Epithelial cell of proximal tubule (primary cell): ENCODE measurements at regions not wholly inside any gene's neighbourhood (a gene's known extent, or its start where the extent isn't known, plus 50 kb on each side); places are given as distances from the start of the nearest gene placed in this dataset.
A peak's percentile ranks its signal among the peaks of the same experiment; 100 is the strongest.

ENCODE experiments used
- DNase-seq: peaks from one replicate; pipeline ENCODE4 v3.0.0-alpha.2; 2011; ENCODE audit warnings: low read depth
- H3K4me3 ChIP-seq: 2 replicates; pipeline ENCODE4 v1.5.1; 2011; ENCODE audit warnings: low read depth, mild to moderate bottlenecking, low read length
- CTCF ChIP-seq: conservative IDR thresholded peaks from 2 replicates; pipeline ENCODE4 v1.5.1; 2012; ENCODE audit warnings: low read depth, mild to moderate bottlenecking, low read length

GRCh38 chr1:219312967-219313366 is 139.3 kb downstream of the LYPLAL1 start:
- no peak for TF ChIP-seq CTCF
- no peak overlapping the region for H3K4me3 ChIP-seq
- DNase-seq, result no peak

GRCh38 chr1:219310181-219310728 is 136.6 kb downstream of the LYPLAL1 start:
- DNase-seq, result no peak

GRCh38 chr1:219308367-219308766 is 134.7 kb downstream of the LYPLAL1 start:
- no peak overlapping the region for H3K4me3 ChIP-seq
- no peak for DNase-seq
- TF ChIP-seq CTCF, result no peak

More at GRCh38 chr1:219310181-219310728, 136.6 kb downstream of the LYPLAL1 start:
- TF ChIP-seq CTCF, result no peak
- H3K4me3 ChIP-seq, result no peak overlapping the region

GRCh38 chr1:219304227-219305226 is 130.8 kb downstream of the LYPLAL1 start:
- DNase-seq, result peak; percentile 36
- peak; percentile 54 for TF ChIP-seq CTCF
- no peak overlapping the region for H3K4me3 ChIP-seq

- no peak overlapping the region for H3K4me3 ChIP-seq
- TF ChIP-seq CTCF, result no peak
- DNase-seq, result no peak
These were observed 129.0 kb downstream of the LYPLAL1 start for GRCh38 chr1:219302697-219303096.

- DNase-seq, result no peak
- no peak overlapping the region for H3K4me3 ChIP-seq
- no peak for TF ChIP-seq CTCF
These were observed 125.7 kb downstream of the LYPLAL1 start for GRCh38 chr1:219299420-219299819.
